ENCODE measurements at regions not wholly inside any gene's neighbourhood (a gene's known extent, or its start where the extent isn't known, plus 50 kb on each side); places are given as distances from the start of the nearest gene placed in this dataset.

- TF ChIP-seq POLR2AphosphoS5 (IDR thresholded peaks at IDR 0.05; ENCODE audit: low read depth) = no peak
- no peak for TF ChIP-seq CREB1 (CRISPR knock-in tag; IDR thresholded peaks at IDR 0.05; ENCODE audit: low read depth)
- TF ChIP-seq, protein P1, sequence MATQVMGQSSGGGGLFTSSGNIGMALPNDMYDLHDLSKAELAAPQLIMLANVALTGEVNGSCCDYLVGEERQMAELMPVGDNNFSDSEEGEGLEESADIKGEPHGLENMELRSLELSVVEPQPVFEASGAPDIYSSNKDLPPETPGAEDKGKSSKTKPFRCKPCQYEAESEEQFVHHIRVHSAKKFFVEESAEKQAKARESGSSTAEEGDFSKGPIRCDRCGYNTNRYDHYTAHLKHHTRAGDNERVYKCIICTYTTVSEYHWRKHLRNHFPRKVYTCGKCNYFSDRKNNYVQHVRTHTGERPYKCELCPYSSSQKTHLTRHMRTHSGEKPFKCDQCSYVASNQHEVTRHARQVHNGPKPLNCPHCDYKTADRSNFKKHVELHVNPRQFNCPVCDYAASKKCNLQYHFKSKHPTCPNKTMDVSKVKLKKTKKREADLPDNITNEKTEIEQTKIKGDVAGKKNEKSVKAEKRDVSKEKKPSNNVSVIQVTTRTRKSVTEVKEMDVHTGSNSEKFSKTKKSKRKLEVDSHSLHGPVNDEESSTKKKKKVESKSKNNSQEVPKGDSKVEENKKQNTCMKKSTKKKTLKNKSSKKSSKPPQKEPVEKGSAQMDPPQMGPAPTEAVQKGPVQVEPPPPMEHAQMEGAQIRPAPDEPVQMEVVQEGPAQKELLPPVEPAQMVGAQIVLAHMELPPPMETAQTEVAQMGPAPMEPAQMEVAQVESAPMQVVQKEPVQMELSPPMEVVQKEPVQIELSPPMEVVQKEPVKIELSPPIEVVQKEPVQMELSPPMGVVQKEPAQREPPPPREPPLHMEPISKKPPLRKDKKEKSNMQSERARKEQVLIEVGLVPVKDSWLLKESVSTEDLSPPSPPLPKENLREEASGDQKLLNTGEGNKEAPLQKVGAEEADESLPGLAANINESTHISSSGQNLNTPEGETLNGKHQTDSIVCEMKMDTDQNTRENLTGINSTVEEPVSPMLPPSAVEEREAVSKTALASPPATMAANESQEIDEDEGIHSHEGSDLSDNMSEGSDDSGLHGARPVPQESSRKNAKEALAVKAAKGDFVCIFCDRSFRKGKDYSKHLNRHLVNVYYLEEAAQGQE (IDR thresholded peaks at IDR 0.05; ENCODE audit: unreplicated experiment) = no peak
- TF ChIP-seq NANOG (IDR thresholded peaks at IDR 0.05; ENCODE audit: borderline replicate concordance) = no peak
- no peak for TF ChIP-seq ZNF462 (CRISPR knock-in tag; IDR thresholded peaks at IDR 0.05)
- no peak for TF ChIP-seq ZNF114 (CRISPR knock-in tag; IDR thresholded peaks at IDR 0.05)
- no peak for TF ChIP-seq ZNF331 (CRISPR knock-in tag; IDR thresholded peaks at IDR 0.05; ENCODE audit: low read depth)
- TF ChIP-seq STAT1 (IDR thresholded peaks at IDR 0.05; ENCODE audit: unreplicated experiment) = no peak
- no peak for TF ChIP-seq ETS1 (IDR thresholded peaks at IDR 0.05)
- no peak for TF ChIP-seq EZH2phosphoT487 (IDR thresholded peaks at IDR 0.05; ENCODE audit: unreplicated experiment)
- TF ChIP-seq JUNB (IDR thresholded peaks at IDR 0.05; ENCODE audit: unreplicated experiment) = no peak
- no peak for TF ChIP-seq CTCF (conservative IDR thresholded peaks at IDR 0.05; ENCODE audit: low read depth in 2 of 2)
- no peak for TF ChIP-seq EZH2 (IDR thresholded peaks at IDR 0.05; ENCODE audit: low read depth, unreplicated experiment)
- H3K9me2 ChIP-seq (ENCODE audit: insufficient read depth) = peaks cover 8% of the 10 kb centered on the region; the same call in 1 of the 2 replicates
- H3K4me3 ChIP-seq = no peak overlapping the region
- no peak overlapping the region for H3K4me2 ChIP-seq
- H3K79me2 ChIP-seq (replicated peaks; ENCODE audit: insufficient read depth) = no peaks in the 10 kb centered on the region
- H2AFZ ChIP-seq = no peak overlapping the region
- peaks cover under 1% of the 10 kb centered on the region; the same call in 1 of the 3 replicates for H3K9me3 Mint-ChIP-seq
- H3K27me3 Mint-ChIP-seq (ENCODE audit: insufficient read depth, low read depth, poor library complexity) = peaks cover 2% of the 10 kb centered on the region
- ATAC-seq (no peak), DNase-seq (ENCODE audit: low spot score) (no peak)
- no peaks in the 10 kb centered on the region for H4K20me1 ChIP-seq (replicated peaks; ENCODE audit: insufficient read depth)
- H3K27ac Mint-ChIP-seq = no peak overlapping the region
- no peaks in the 10 kb centered on the region for H3K4me1 ChIP-seq (ENCODE audit: insufficient read depth)
- no peaks in the 10 kb centered on the region for H3K4me1 Mint-ChIP-seq
- H3F3A ChIP-seq (replicated peaks; ENCODE audit: low read depth) = no peaks in the 10 kb centered on the region
- H3K36me3 Mint-ChIP-seq (ENCODE audit: low read depth) = no peaks in the 10 kb centered on the region
- H3K27ac ChIP-seq (ENCODE audit: low read depth) = no peak overlapping the region
- H3K36me3 ChIP-seq (ENCODE audit: insufficient read depth) = no peaks in the 10 kb centered on the region
- H3K27me3 ChIP-seq (ENCODE audit: insufficient read depth) = no peaks in the 10 kb centered on the region
- H3K4me3 Mint-ChIP-seq = no peak overlapping the region
Observed at GRCh38 chr2:14952400-14952963, 320.0 kb downstream of the LRATD1 start.

Data from GM23338 (cell line).